Activated CD8-positive, alpha-beta memory T cell treated with anti-CD3 and anti-CD28 coated beads, Interleukin-2, amount 10 ng/mL, durations not matched to agents 7 days and 5 days (primary cell): ENCODE measurements at regions not wholly inside any gene's neighbourhood (a gene's known extent, or its start where the extent isn't known, plus 50 kb on each side); places are given as distances from the start of the nearest gene placed in this dataset.

Experiments
- ATAC-seq: fragments of 150-1000 bp; cut with Tn5 transposase; one replicate; pipeline ENCODE4 v1.10.0; 2021; ENCODE audit warnings: moderate library complexity
- CTCF ChIA-PET: fragments of 350-600 bp; sonication (Branson Sonifier 250); formaldehyde crosslinking; loops from one replicate; lab custom pipeline; 2021; ENCODE audit warnings: antibody characterized with exemption; lab: Charles Lee
- DNase-seq: peaks from one replicate; pipeline ENCODE4 v3.0.0-alpha.2; 2020
- H3K27ac Mint-ChIP-seq: one replicate; pipeline ENCODE4 v1.8.0; 2021; ENCODE audit warnings: mild to moderate bottlenecking, mixed read lengths
- H3K27me3 Mint-ChIP-seq: one replicate; pipeline ENCODE4 v1.8.0; 2021; ENCODE audit warnings: mixed read lengths
- H3K36me3 Mint-ChIP-seq: one replicate; pipeline ENCODE4 v1.8.0; 2021; ENCODE audit warnings: mild to moderate bottlenecking, mixed read lengths
- H3K4me1 Mint-ChIP-seq: one replicate; pipeline ENCODE4 v1.8.0; 2021; ENCODE audit warnings: mixed read lengths
- H3K4me3 Mint-ChIP-seq: one replicate; pipeline ENCODE4 v1.8.0; 2021; ENCODE audit warnings: mild to moderate bottlenecking, moderate library complexity, mixed read lengths
- H3K9me3 Mint-ChIP-seq: one replicate; pipeline ENCODE4 v1.8.0; 2022; ENCODE audit warnings: low read depth, mixed read lengths

- no peak for ATAC-seq
- no peak overlapping the region for H3K4me3 Mint-ChIP-seq
- CTCF ChIA-PET = no interaction called here
These were observed 375.9 kb upstream of the TSHZ2 start for GRCh38 chr20:52596256-52596655.

GRCh38 chr20:52595518-52595917 lies 376.6 kb upstream of the TSHZ2 start:
- no peak overlapping the region for H3K27ac Mint-ChIP-seq
- CTCF ChIA-PET = no interaction called here
- ATAC-seq (no peak), DNase-seq (no peak)
- H3K36me3 Mint-ChIP-seq = no peaks in the 10 kb centered on the region
- H3K4me1 Mint-ChIP-seq = no peaks in the 10 kb centered on the region
- no peaks in the 10 kb centered on the region for H3K27me3 Mint-ChIP-seq
- H3K9me3 Mint-ChIP-seq = no peaks in the 10 kb centered on the region
- no peak overlapping the region for H3K4me3 Mint-ChIP-seq

More at GRCh38 chr20:52596256-52596655, 375.9 kb upstream of the TSHZ2 start:
- DNase-seq = no peak
- Mint-ChIP-seq H3K36me3 (no peaks in the 10 kb centered on the region), H3K27ac (no peak overlapping the region), H3K27me3 (no peaks in the 10 kb centered on the region), H3K9me3 (no peaks in the 10 kb centered on the region), H3K4me1 (no peaks in the 10 kb centered on the region)

- DNase-seq (no peak), ATAC-seq (no peak)
- Mint-ChIP-seq H3K4me1 (no peaks in the 10 kb centered on the region), H3K9me3 (no peaks in the 10 kb centered on the region), H3K4me3 (no peak overlapping the region), H3K36me3 (no peaks in the 10 kb centered on the region), H3K27ac (no peak overlapping the region), H3K27me3 (peaks cover 2% of the 10 kb centered on the region)
- CTCF ChIA-PET = no interaction called here
These were observed 378.5 kb upstream of the TSHZ2 start for GRCh38 chr20:52593654-52594053.

- H3K4me3 Mint-ChIP-seq = no peak overlapping the region
- H3K27ac Mint-ChIP-seq = no peak overlapping the region
- no peaks in the 10 kb centered on the region for H3K9me3 Mint-ChIP-seq
- CTCF ChIA-PET = no interaction called here
- peaks cover 2% of the 10 kb centered on the region for H3K27me3 Mint-ChIP-seq
- DNase-seq (no peak), ATAC-seq (no peak)
- no peaks in the 10 kb centered on the region for H3K4me1 Mint-ChIP-seq
- H3K36me3 Mint-ChIP-seq = no peaks in the 10 kb centered on the region
These were observed 379.6 kb upstream of the TSHZ2 start for GRCh38 chr20:52592567-52592966.

- ATAC-seq (no peak), DNase-seq (no peak)
- CTCF ChIA-PET = no interaction called here
- H3K27ac Mint-ChIP-seq = no peak overlapping the region
- H3K27me3 Mint-ChIP-seq = peaks cover 2% of the 10 kb centered on the region
- no peaks in the 10 kb centered on the region for H3K36me3 Mint-ChIP-seq
- H3K4me3 Mint-ChIP-seq = no peak overlapping the region
- H3K4me1 Mint-ChIP-seq = no peaks in the 10 kb centered on the region
- no peaks in the 10 kb centered on the region for H3K9me3 Mint-ChIP-seq
These were observed 382.1 kb upstream of the TSHZ2 start for GRCh38 chr20:52590100-52590499.

GRCh38 chr20:52589251-52589812 lies 382.8 kb upstream of the TSHZ2 start:
- no peak overlapping the region for H3K4me3 Mint-ChIP-seq
- CTCF ChIA-PET = no interaction called here
- ATAC-seq (no peak), DNase-seq (no peak)
- no peaks in the 10 kb centered on the region for H3K9me3 Mint-ChIP-seq
- H3K36me3 Mint-ChIP-seq = no peaks in the 10 kb centered on the region
- peaks cover 2% of the 10 kb centered on the region for H3K27me3 Mint-ChIP-seq
- H3K4me1 Mint-ChIP-seq = no peaks in the 10 kb centered on the region
- H3K27ac Mint-ChIP-seq = no peak overlapping the region

GRCh38 chr20:52586660-52587059 lies 385.5 kb upstream of the TSHZ2 start:
- CTCF ChIA-PET = interaction anchor here (1.3 kb wide), 1 partner anchor 11 kb away, joined by 4 read pairs; no protein-coding TSS in a partner anchor
- H3K36me3 Mint-ChIP-seq = no peaks in the 10 kb centered on the region

GRCh38 chr20:52585333-52585732 lies 386.8 kb upstream of the TSHZ2 start:
- peaks cover 2% of the 10 kb centered on the region for H3K27me3 Mint-ChIP-seq
- no peak overlapping the region for H3K27ac Mint-ChIP-seq
- no peak for ATAC-seq

More at GRCh38 chr20:52586660-52587059, 385.5 kb upstream of the TSHZ2 start:
- H3K4me3 Mint-ChIP-seq = no peak overlapping the region
- DNase-seq = no peak
- no peak overlapping the region for H3K27ac Mint-ChIP-seq
- peaks cover 2% of the 10 kb centered on the region for H3K27me3 Mint-ChIP-seq
- no peaks in the 10 kb centered on the region for H3K4me1 Mint-ChIP-seq
- no peaks in the 10 kb centered on the region for H3K9me3 Mint-ChIP-seq
- no peak for ATAC-seq

GRCh38 chr20:52578559-52578958 lies 387.0 kb upstream of the ZFP64 start:
- H3K4me1 Mint-ChIP-seq = no peaks in the 10 kb centered on the region
- no peak for ATAC-seq

More at GRCh38 chr20:52585333-52585732, 386.8 kb upstream of the TSHZ2 start:
- Mint-ChIP-seq H3K9me3 (no peaks in the 10 kb centered on the region), H3K36me3 (no peaks in the 10 kb centered on the region), H3K4me1 (no peaks in the 10 kb centered on the region), H3K4me3 (no peak overlapping the region)
- CTCF ChIA-PET = no interaction called here
- DNase-seq = no peak

GRCh38 chr20:52577696-52578095 lies 386.1 kb upstream of the ZFP64 start:
- Mint-ChIP-seq H3K27ac (no peak overlapping the region), H3K9me3 (peaks cover 2% of the 10 kb centered on the region), H3K4me3 (no peak overlapping the region), H3K36me3 (no peaks in the 10 kb centered on the region), H3K27me3 (no peaks in the 10 kb centered on the region), H3K4me1 (no peaks in the 10 kb centered on the region)
- CTCF ChIA-PET = no interaction called here
- DNase-seq (no peak), ATAC-seq (no peak)

More at GRCh38 chr20:52578559-52578958, 387.0 kb upstream of the ZFP64 start:
- Mint-ChIP-seq H3K4me3 (no peak overlapping the region), H3K27me3 (no peaks in the 10 kb centered on the region), H3K36me3 (no peaks in the 10 kb centered on the region), H3K9me3 (peaks cover 2% of the 10 kb centered on the region), H3K27ac (no peak overlapping the region)
- no peak for DNase-seq
- CTCF ChIA-PET = no interaction called here

- no peak for ATAC-seq
- Mint-ChIP-seq H3K27me3 (no peaks in the 10 kb centered on the region), H3K27ac (no peak overlapping the region), H3K4me1 (no peaks in the 10 kb centered on the region), H3K9me3 (peaks cover 2% of the 10 kb centered on the region), H3K36me3 (no peaks in the 10 kb centered on the region), H3K4me3 (no peak overlapping the region)
- CTCF ChIA-PET = no interaction called here
- DNase-seq = no peak
These were observed 381.1 kb upstream of the ZFP64 start for GRCh38 chr20:52572687-52573086.

- Mint-ChIP-seq H3K9me3 (no peaks in the 10 kb centered on the region), H3K27ac (no peak overlapping the region), H3K36me3 (no peaks in the 10 kb centered on the region), H3K4me1 (no peaks in the 10 kb centered on the region), H3K4me3 (no peak overlapping the region), H3K27me3 (no peaks in the 10 kb centered on the region)
- ATAC-seq (no peak), DNase-seq (no peak)
- CTCF ChIA-PET = no interaction called here
These were observed 377.6 kb upstream of the ZFP64 start for GRCh38 chr20:52569201-52569600.

- DNase-seq (no peak), ATAC-seq (no peak)
- Mint-ChIP-seq H3K27ac (no peak overlapping the region), H3K36me3 (no peaks in the 10 kb centered on the region), H3K4me1 (no peaks in the 10 kb centered on the region), H3K9me3 (no peaks in the 10 kb centered on the region), H3K4me3 (no peak overlapping the region), H3K27me3 (no peaks in the 10 kb centered on the region)
- CTCF ChIA-PET = no interaction called here
These were observed 374.0 kb upstream of the ZFP64 start for GRCh38 chr20:52565614-52566013.

GRCh38 chr20:52564594-52564993 lies 373.0 kb upstream of the ZFP64 start:
- H3K27ac Mint-ChIP-seq = no peak overlapping the region
- H3K9me3 Mint-ChIP-seq = no peaks in the 10 kb centered on the region
- no peaks in the 10 kb centered on the region for H3K36me3 Mint-ChIP-seq
- no peak for DNase-seq
- CTCF ChIA-PET = no interaction called here
- no peak overlapping the region for H3K4me3 Mint-ChIP-seq
- no peak for ATAC-seq
- no peaks in the 10 kb centered on the region for H3K27me3 Mint-ChIP-seq
- no peaks in the 10 kb centered on the region for H3K4me1 Mint-ChIP-seq
